ENCODE measurements at regions not wholly inside any gene's neighbourhood (a gene's known extent, or its start where the extent isn't known, plus 50 kb on each side); places are given as distances from the start of the nearest gene placed in this dataset.

- Histone ChIP-seq H3K27me3 (ENCODE audit: control insufficient read depth in 1 of 2, insufficient read depth in 2 of 2, low read length in 2 of 2) (no peaks in the 10 kb centered on the region), H3K27ac (ENCODE audit: low read depth in 1 of 2, low read length in 2 of 2) (no peak overlapping the region), H3K4me3 (ENCODE audit: low read length) (no peak overlapping the region), H3K4me1 (ENCODE audit: insufficient read depth, low read length) (no peaks in the 10 kb centered on the region), H3K9me3 (ENCODE audit: control insufficient read depth in 1 of 2, insufficient read depth in 1 of 2, low read length in 2 of 2) (no peaks in the 10 kb centered on the region), H3K36me3 (ENCODE audit: insufficient read depth, low read length) (no peaks in the 10 kb centered on the region)
- intact Hi-C loops (cut with DNase I, micrococcal nuclease) = no loop called here
- ChIA-PET CTCF (no interaction called here), POLR2A (no interaction called here)
- no peak for DNase-seq
- H3K27me3 Mint-ChIP-seq = no peaks in the 10 kb centered on the region
- ATAC-seq (ENCODE audit: poor library complexity) = no peak
- no peak for TF ChIP-seq CTCF (IDR thresholded peaks at IDR 0.05)
- no peak overlapping the region for H3K27ac Mint-ChIP-seq
- H3K4me3 Mint-ChIP-seq = no peak overlapping the region
- peaks cover 6% of the 10 kb centered on the region for H3K4me1 Mint-ChIP-seq (ENCODE audit: low read depth)
- H3K9me3 Mint-ChIP-seq = no peaks in the 10 kb centered on the region
- no peaks in the 10 kb centered on the region for H3K36me3 Mint-ChIP-seq (ENCODE audit: low read depth)
These were observed 147.9 kb upstream of the SAMSN1 start for GRCh38 chr21:14693997-14694396.

- no peaks in the 10 kb centered on the region for H3K9me3 ChIP-seq (ENCODE audit: control insufficient read depth in 1 of 2, insufficient read depth in 1 of 2, low read length in 2 of 2)
- H3K27me3 Mint-ChIP-seq = no peaks in the 10 kb centered on the region
- H3K27ac Mint-ChIP-seq = no peak overlapping the region
- no peaks in the 10 kb centered on the region for H3K27me3 ChIP-seq (ENCODE audit: control insufficient read depth in 1 of 2, insufficient read depth in 2 of 2, low read length in 2 of 2)
- peaks cover 6% of the 10 kb centered on the region for H3K4me1 Mint-ChIP-seq (ENCODE audit: low read depth)
- no peaks in the 10 kb centered on the region for H3K4me1 ChIP-seq (ENCODE audit: insufficient read depth, low read length)
- ATAC-seq (ENCODE audit: poor library complexity) = no peak
- intact Hi-C loops (cut with DNase I, micrococcal nuclease) = no loop called here
- no peaks in the 10 kb centered on the region for H3K9me3 Mint-ChIP-seq
- H3K36me3 Mint-ChIP-seq (ENCODE audit: low read depth) = no peaks in the 10 kb centered on the region
- CTCF ChIA-PET = interaction anchor here (0.8 kb wide), 1 partner anchor 46 kb away, joined by 3 read pairs; no protein-coding TSS in a partner anchor
- POLR2A ChIA-PET = interaction anchor here (1.0 to 1.4 kb wide), 2 partner anchors 10 to 16 kb away, joined by 3 to 4 read pairs; no protein-coding TSS in a partner anchor
- H3K27ac ChIP-seq (ENCODE audit: low read depth in 1 of 2, low read length in 2 of 2) = no peak overlapping the region
- H3K36me3 ChIP-seq (ENCODE audit: insufficient read depth, low read length) = no peaks in the 10 kb centered on the region
- no peak for TF ChIP-seq CTCF (IDR thresholded peaks at IDR 0.05)
- H3K4me3 Mint-ChIP-seq = no peak overlapping the region
- no peak overlapping the region for H3K4me3 ChIP-seq (ENCODE audit: low read length)
- no peak for DNase-seq
These were observed 145.8 kb upstream of the SAMSN1 start for GRCh38 chr21:14691914-14692313.

GRCh38 chr21:14690886-14691285 lies 144.8 kb upstream of the SAMSN1 start:
- Histone ChIP-seq H3K36me3 (ENCODE audit: insufficient read depth, low read length) (no peaks in the 10 kb centered on the region), H3K27me3 (ENCODE audit: control insufficient read depth in 1 of 2, insufficient read depth in 2 of 2, low read length in 2 of 2) (no peaks in the 10 kb centered on the region), H3K4me1 (ENCODE audit: insufficient read depth, low read length) (peaks cover 9% of the 10 kb centered on the region), H3K4me3 (ENCODE audit: low read length) (no peak overlapping the region), H3K9me3 (ENCODE audit: control insufficient read depth in 1 of 2, insufficient read depth in 1 of 2, low read length in 2 of 2) (no peaks in the 10 kb centered on the region), H3K27ac (ENCODE audit: low read depth in 1 of 2, low read length in 2 of 2) (no peak overlapping the region)
- ATAC-seq (ENCODE audit: poor library complexity) (no peak), DNase-seq (peak in 2 of 14 experiments; percentile 18 to 31)
- no peak for TF ChIP-seq CTCF (IDR thresholded peaks at IDR 0.05)
- no peaks in the 10 kb centered on the region for H3K9me3 Mint-ChIP-seq
- CTCF ChIA-PET = no interaction called here
- H3K4me1 Mint-ChIP-seq (ENCODE audit: low read depth) = peaks cover 12% of the 10 kb centered on the region
- no peak overlapping the region for H3K27ac Mint-ChIP-seq
- intact Hi-C loops (cut with DNase I, micrococcal nuclease) = no loop called here
- no peak overlapping the region for H3K4me3 Mint-ChIP-seq
- no peaks in the 10 kb centered on the region for H3K27me3 Mint-ChIP-seq
- POLR2A ChIA-PET = no interaction called here
- no peaks in the 10 kb centered on the region for H3K36me3 Mint-ChIP-seq (ENCODE audit: low read depth)
